ENCODE measurements at regions not wholly inside any gene's neighbourhood (a gene's known extent, or its start where the extent isn't known, plus 50 kb on each side); places are given as distances from the start of the nearest gene placed in this dataset.

- TF ChIP-seq REST (IDR thresholded peaks at IDR 0.05; ENCODE audit: insufficient read depth in 1 of 2, low read depth in 2 of 2, low read length in 2 of 2), result no peak
- TF ChIP-seq POLR2AphosphoS5 (IDR thresholded peaks at IDR 0.05; ENCODE audit: low read depth, low read length), result no peak
- no peak for TF ChIP-seq SIN3A (IDR thresholded peaks at IDR 0.05; ENCODE audit: borderline replicate concordance, insufficient read depth, low read length)
- TF ChIP-seq FOXP2 (optimal IDR thresholded peaks at IDR 0.05; ENCODE audit: borderline replicate concordance, extremely low read depth, extremely low read length, insufficient read depth), result no peak
- TF ChIP-seq TAF1 (IDR thresholded peaks at IDR 0.05; ENCODE audit: borderline replicate concordance, insufficient read depth, low read length), result no peak
Measured at GRCh38 chr11:32173977-32174376, 83.1 kb downstream of the RCN1 start.

- TF ChIP-seq TAF1 (IDR thresholded peaks at IDR 0.05; ENCODE audit: borderline replicate concordance, insufficient read depth, low read length) (no peak), FOXP2 (optimal IDR thresholded peaks at IDR 0.05; ENCODE audit: borderline replicate concordance, extremely low read depth, extremely low read length, insufficient read depth) (no peak), POLR2AphosphoS5 (IDR thresholded peaks at IDR 0.05; ENCODE audit: low read depth, low read length) (no peak), REST (IDR thresholded peaks at IDR 0.05; ENCODE audit: insufficient read depth in 1 of 2, low read depth in 2 of 2, low read length in 2 of 2) (no peak), SIN3A (IDR thresholded peaks at IDR 0.05; ENCODE audit: borderline replicate concordance, insufficient read depth, low read length) (no peak)
Measured at GRCh38 chr11:32176223-32176934, 85.5 kb downstream of the RCN1 start.

GRCh38 chr11:32178692-32179091 lies 87.8 kb downstream of the RCN1 start:
- no peak for TF ChIP-seq SIN3A (IDR thresholded peaks at IDR 0.05; ENCODE audit: borderline replicate concordance, insufficient read depth, low read length)
- no peak for TF ChIP-seq REST (IDR thresholded peaks at IDR 0.05; ENCODE audit: insufficient read depth in 1 of 2, low read depth in 2 of 2, low read length in 2 of 2)
- TF ChIP-seq TAF1 (IDR thresholded peaks at IDR 0.05; ENCODE audit: borderline replicate concordance, insufficient read depth, low read length), result no peak
- TF ChIP-seq POLR2AphosphoS5 (IDR thresholded peaks at IDR 0.05; ENCODE audit: low read depth, low read length), result no peak
- TF ChIP-seq FOXP2 (optimal IDR thresholded peaks at IDR 0.05; ENCODE audit: borderline replicate concordance, extremely low read depth, extremely low read length, insufficient read depth), result no peak

- no peak for TF ChIP-seq REST (IDR thresholded peaks at IDR 0.05; ENCODE audit: insufficient read depth in 1 of 2, low read depth in 2 of 2, low read length in 2 of 2)
- no peak for TF ChIP-seq POLR2AphosphoS5 (IDR thresholded peaks at IDR 0.05; ENCODE audit: low read depth, low read length)
- no peak for TF ChIP-seq SIN3A (IDR thresholded peaks at IDR 0.05; ENCODE audit: borderline replicate concordance, insufficient read depth, low read length)
- TF ChIP-seq TAF1 (IDR thresholded peaks at IDR 0.05; ENCODE audit: borderline replicate concordance, insufficient read depth, low read length), result no peak
- TF ChIP-seq FOXP2 (optimal IDR thresholded peaks at IDR 0.05; ENCODE audit: borderline replicate concordance, extremely low read depth, extremely low read length, insufficient read depth), result no peak
Measured at GRCh38 chr11:32183512-32183911, 92.6 kb downstream of the RCN1 start.

All from PFSK-1 (cell line).